ENCODE measurements at regions not wholly inside any gene's neighbourhood (a gene's known extent, or its start where the extent isn't known, plus 50 kb on each side); places are given as distances from the start of the nearest gene placed in this dataset.

DNA sequence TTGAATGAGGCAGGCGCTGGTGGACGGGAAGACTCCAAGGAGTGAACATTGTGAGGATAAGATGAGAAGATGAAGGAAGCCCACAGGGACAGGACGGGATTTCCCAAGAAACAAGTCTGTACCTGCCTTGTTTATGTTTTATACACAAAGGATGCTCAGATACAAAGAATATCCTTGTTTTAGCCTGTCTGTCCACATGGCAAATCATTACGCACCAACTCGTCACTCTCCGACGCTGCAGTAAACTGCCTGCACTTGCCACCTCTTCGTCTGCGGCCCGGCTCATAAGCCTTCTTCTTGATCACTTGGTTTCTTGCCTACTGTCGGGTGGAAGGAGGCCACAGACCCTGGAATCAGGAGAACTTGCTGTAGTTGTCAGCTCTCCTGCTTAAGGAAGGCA lies 85.4 kb downstream of the CD83 start:
- H3K27me3 ChIP-seq (ENCODE audit: control insufficient read depth, insufficient read depth, low read length), result no peaks in the 10 kb centered on the region
- H3K9ac ChIP-seq (ENCODE audit: low read depth, low read length), result no peak overlapping the region
- no peaks in the 10 kb centered on the region for H3K4me1 ChIP-seq (ENCODE audit: control insufficient read depth, insufficient read depth, low read length)
- no peaks in the 10 kb centered on the region for H3K36me3 ChIP-seq (ENCODE audit: control insufficient read depth, insufficient read depth, low read length)
- no peaks in the 10 kb centered on the region for H3K9me3 ChIP-seq (ENCODE audit: control insufficient read depth, insufficient read depth, low read length)
- no peak overlapping the region for H3K4me3 ChIP-seq (ENCODE audit: low read depth, low read length)

DNA sequence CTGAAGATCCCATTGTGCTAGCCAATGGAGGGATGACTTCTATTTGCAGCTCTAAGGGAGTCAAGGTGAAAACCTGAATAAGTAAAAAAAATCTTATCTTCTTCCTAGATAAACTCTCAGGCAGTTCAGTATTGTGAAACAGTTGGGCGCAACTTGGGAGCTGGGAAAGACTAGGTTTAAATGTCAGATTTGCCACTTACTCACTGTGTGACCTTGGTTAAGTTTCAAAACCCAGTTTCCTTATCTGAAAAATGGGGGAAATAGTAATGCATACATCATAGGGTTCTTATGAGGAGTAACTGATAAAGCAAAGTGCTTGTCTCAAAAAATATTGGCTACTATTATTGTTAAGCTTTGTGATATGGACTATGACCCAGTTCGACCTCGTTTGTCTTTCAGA lies 88.8 kb downstream of the CD83 start:
- no peak overlapping the region for H3K4me3 ChIP-seq (ENCODE audit: low read depth, low read length)
- no peak overlapping the region for H3K9ac ChIP-seq (ENCODE audit: low read depth, low read length)
- H3K4me1 ChIP-seq (ENCODE audit: control insufficient read depth, insufficient read depth, low read length), result no peaks in the 10 kb centered on the region
- no peaks in the 10 kb centered on the region for H3K36me3 ChIP-seq (ENCODE audit: control insufficient read depth, insufficient read depth, low read length)
- H3K9me3 ChIP-seq (ENCODE audit: control insufficient read depth, insufficient read depth, low read length), result no peaks in the 10 kb centered on the region
- peaks cover 7% of the 10 kb centered on the region for H3K27me3 ChIP-seq (ENCODE audit: control insufficient read depth, insufficient read depth, low read length)

GRCh38 chr6:14207448-14207847 lies 89.9 kb downstream of the CD83 start:
- H3K36me3 ChIP-seq (ENCODE audit: control insufficient read depth, insufficient read depth, low read length), result no peaks in the 10 kb centered on the region
- H3K4me1 ChIP-seq (ENCODE audit: control insufficient read depth, insufficient read depth, low read length), result peaks cover 8% of the 10 kb centered on the region
- peaks cover 10% of the 10 kb centered on the region for H3K27me3 ChIP-seq (ENCODE audit: control insufficient read depth, insufficient read depth, low read length)
- H3K9me3 ChIP-seq (ENCODE audit: control insufficient read depth, insufficient read depth, low read length), result no peaks in the 10 kb centered on the region
- H3K4me3 ChIP-seq (ENCODE audit: low read depth, low read length), result no peak overlapping the region
- no peak overlapping the region for H3K9ac ChIP-seq (ENCODE audit: low read depth, low read length)

DNA sequence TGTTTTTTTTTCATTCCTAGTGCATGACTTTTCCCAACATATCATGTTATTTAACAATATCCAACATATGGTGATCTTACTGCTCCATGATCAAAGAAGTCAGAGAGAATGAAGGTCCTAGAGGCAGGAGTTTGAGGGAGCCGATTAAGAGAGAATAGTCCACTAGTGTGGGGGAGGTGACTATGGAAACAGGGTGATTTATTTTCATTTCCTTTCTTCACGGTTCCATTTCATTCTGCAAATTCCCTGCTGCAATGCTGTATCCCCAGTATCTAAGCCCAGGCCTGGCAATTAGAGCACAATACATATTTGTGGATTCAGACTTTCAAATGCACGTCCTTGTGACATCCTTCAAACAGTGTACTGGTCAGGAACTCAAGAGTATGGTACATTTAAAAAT lies 91.4 kb downstream of the CD83 start:
- no peaks in the 10 kb centered on the region for H3K36me3 ChIP-seq (ENCODE audit: control insufficient read depth, insufficient read depth, low read length)
- H3K4me1 ChIP-seq (ENCODE audit: control insufficient read depth, insufficient read depth, low read length), result peaks cover 8% of the 10 kb centered on the region
- no peak overlapping the region for H3K4me3 ChIP-seq (ENCODE audit: low read depth, low read length)
- H3K27me3 ChIP-seq (ENCODE audit: control insufficient read depth, insufficient read depth, low read length), result peaks cover 21% of the 10 kb centered on the region
- H3K9ac ChIP-seq (ENCODE audit: low read depth, low read length), result no peak overlapping the region
- peaks cover 5% of the 10 kb centered on the region for H3K9me3 ChIP-seq (ENCODE audit: control insufficient read depth, insufficient read depth, low read length)

DNA sequence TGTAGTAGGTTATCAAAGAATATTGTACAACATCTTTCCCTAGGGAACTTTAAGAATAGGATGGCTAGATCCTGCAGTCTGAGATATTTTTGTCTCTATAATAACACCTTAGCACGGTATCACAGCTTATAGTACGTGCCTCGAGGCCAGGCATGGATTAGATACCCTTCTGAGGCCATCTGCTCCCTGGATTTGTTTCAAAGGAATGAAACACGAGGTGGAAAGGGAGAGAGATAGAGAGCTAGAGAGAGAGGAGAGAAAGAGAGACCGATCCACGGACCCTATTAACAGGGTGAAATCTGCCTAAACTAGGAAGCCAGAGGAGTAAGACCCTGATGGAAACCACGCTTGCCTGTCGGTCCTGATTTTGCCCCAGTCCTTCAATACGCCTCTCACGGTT lies 92.5 kb downstream of the CD83 start:
- peaks cover 21% of the 10 kb centered on the region for H3K27me3 ChIP-seq (ENCODE audit: control insufficient read depth, insufficient read depth, low read length)
- H3K9me3 ChIP-seq (ENCODE audit: control insufficient read depth, insufficient read depth, low read length), result peaks cover 5% of the 10 kb centered on the region
- H3K36me3 ChIP-seq (ENCODE audit: control insufficient read depth, insufficient read depth, low read length), result no peaks in the 10 kb centered on the region
- H3K4me1 ChIP-seq (ENCODE audit: control insufficient read depth, insufficient read depth, low read length), result peaks cover 8% of the 10 kb centered on the region
- no peak overlapping the region for H3K4me3 ChIP-seq (ENCODE audit: low read depth, low read length)
- H3K9ac ChIP-seq (ENCODE audit: low read depth, low read length), result no peak overlapping the region

DNA sequence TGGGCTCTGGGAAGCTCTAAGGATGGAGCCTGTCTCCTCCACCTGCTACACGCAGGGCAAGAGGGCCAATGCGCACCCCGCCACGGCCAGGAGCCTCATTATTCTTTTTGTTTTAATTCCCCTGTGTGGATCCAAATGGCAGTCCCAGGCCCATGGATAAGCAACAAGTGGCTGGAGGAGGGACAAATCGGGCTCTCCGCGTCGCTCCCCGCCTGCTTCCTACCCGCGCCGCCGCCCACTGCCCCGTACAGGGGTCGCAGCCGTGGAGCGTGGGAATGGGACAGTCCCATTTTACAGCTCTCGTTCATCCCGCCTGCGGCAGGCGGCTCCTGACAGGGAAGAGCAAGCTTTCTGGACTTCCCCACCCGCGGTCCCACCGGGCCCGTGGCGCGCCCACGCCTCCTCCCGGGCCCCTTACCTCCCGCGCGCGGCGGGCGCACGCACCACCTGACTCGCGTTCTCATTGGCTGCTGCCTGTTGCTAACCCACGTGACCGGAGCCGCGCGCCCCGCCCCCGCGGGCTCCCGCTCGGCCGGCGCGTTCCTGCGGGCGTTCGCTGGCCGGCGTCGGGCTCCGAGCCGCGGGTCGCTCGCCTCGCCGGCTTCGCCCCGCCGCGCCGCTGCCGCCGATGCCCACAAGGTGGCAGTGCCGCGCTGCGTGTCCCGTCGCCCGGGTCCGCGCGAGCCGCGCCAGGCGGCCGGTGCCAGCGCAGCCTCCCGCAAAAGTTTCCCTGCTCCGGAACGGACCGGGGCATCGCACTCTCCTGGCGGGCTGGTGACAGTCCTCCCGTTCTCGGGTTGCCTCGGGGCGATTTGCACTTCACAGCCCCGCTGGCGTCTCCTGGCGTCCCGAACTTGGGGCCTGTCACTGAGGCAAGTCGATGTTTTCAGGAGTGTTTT lies 93.3 kb downstream of the CD83 start:
- H3K27me3 ChIP-seq (ENCODE audit: control insufficient read depth, insufficient read depth, low read length), result peaks cover 24% of the 10 kb centered on the region
- no peaks in the 10 kb centered on the region for H3K36me3 ChIP-seq (ENCODE audit: control insufficient read depth, insufficient read depth, low read length)
- peaks cover 5% of the 10 kb centered on the region for H3K9me3 ChIP-seq (ENCODE audit: control insufficient read depth, insufficient read depth, low read length)
- H3K4me3 ChIP-seq (ENCODE audit: low read depth, low read length), result peak overlapping the region; percentile 58
- H3K4me1 ChIP-seq (ENCODE audit: control insufficient read depth, insufficient read depth, low read length), result peaks cover 8% of the 10 kb centered on the region
- peak overlapping the region; percentile 61 for H3K9ac ChIP-seq (ENCODE audit: low read depth, low read length)

- Histone ChIP-seq H3K36me3 (ENCODE audit: control insufficient read depth, insufficient read depth, low read length) (no peaks in the 10 kb centered on the region), H3K27me3 (ENCODE audit: control insufficient read depth, insufficient read depth, low read length) (peaks cover 28% of the 10 kb centered on the region), H3K9ac (ENCODE audit: low read depth, low read length) (peak overlapping the region; percentile 32), H3K4me3 (ENCODE audit: low read depth, low read length) (peak overlapping the region; percentile 58), H3K4me1 (ENCODE audit: control insufficient read depth, insufficient read depth, low read length) (peaks cover 8% of the 10 kb centered on the region), H3K9me3 (ENCODE audit: control insufficient read depth, insufficient read depth, low read length) (peaks cover 5% of the 10 kb centered on the region)
These were observed 94.0 kb downstream of the CD83 start for GRCh38 chr6:14211562-14211942.

GRCh38 chr6:14212020-14212419 lies 94.4 kb downstream of the CD83 start:
- Histone ChIP-seq H3K4me1 (ENCODE audit: control insufficient read depth, insufficient read depth, low read length) (peaks cover 8% of the 10 kb centered on the region), H3K36me3 (ENCODE audit: control insufficient read depth, insufficient read depth, low read length) (no peaks in the 10 kb centered on the region), H3K4me3 (ENCODE audit: low read depth, low read length) (peak overlapping the region; percentile 58), H3K9ac (ENCODE audit: low read depth, low read length) (no peak overlapping the region), H3K27me3 (ENCODE audit: control insufficient read depth, insufficient read depth, low read length) (peaks cover 28% of the 10 kb centered on the region), H3K9me3 (ENCODE audit: control insufficient read depth, insufficient read depth, low read length) (peaks cover 5% of the 10 kb centered on the region)

GRCh38 chr6:14212632-14213031 lies 95.1 kb downstream of the CD83 start:
- Histone ChIP-seq H3K9ac (ENCODE audit: low read depth, low read length) (no peak overlapping the region), H3K4me3 (ENCODE audit: low read depth, low read length) (no peak overlapping the region), H3K36me3 (ENCODE audit: control insufficient read depth, insufficient read depth, low read length) (no peaks in the 10 kb centered on the region), H3K4me1 (ENCODE audit: control insufficient read depth, insufficient read depth, low read length) (peaks cover 8% of the 10 kb centered on the region), H3K27me3 (ENCODE audit: control insufficient read depth, insufficient read depth, low read length) (peaks cover 28% of the 10 kb centered on the region), H3K9me3 (ENCODE audit: control insufficient read depth, insufficient read depth, low read length) (peaks cover 5% of the 10 kb centered on the region)

GRCh38 chr6:14216946-14217684 lies 99.5 kb downstream of the CD83 start:
- Histone ChIP-seq H3K4me1 (ENCODE audit: control insufficient read depth, insufficient read depth, low read length) (peaks cover under 1% of the 10 kb centered on the region), H3K9me3 (ENCODE audit: control insufficient read depth, insufficient read depth, low read length) (peaks cover 5% of the 10 kb centered on the region), H3K27me3 (ENCODE audit: control insufficient read depth, insufficient read depth, low read length) (peaks cover 22% of the 10 kb centered on the region)

DNA sequence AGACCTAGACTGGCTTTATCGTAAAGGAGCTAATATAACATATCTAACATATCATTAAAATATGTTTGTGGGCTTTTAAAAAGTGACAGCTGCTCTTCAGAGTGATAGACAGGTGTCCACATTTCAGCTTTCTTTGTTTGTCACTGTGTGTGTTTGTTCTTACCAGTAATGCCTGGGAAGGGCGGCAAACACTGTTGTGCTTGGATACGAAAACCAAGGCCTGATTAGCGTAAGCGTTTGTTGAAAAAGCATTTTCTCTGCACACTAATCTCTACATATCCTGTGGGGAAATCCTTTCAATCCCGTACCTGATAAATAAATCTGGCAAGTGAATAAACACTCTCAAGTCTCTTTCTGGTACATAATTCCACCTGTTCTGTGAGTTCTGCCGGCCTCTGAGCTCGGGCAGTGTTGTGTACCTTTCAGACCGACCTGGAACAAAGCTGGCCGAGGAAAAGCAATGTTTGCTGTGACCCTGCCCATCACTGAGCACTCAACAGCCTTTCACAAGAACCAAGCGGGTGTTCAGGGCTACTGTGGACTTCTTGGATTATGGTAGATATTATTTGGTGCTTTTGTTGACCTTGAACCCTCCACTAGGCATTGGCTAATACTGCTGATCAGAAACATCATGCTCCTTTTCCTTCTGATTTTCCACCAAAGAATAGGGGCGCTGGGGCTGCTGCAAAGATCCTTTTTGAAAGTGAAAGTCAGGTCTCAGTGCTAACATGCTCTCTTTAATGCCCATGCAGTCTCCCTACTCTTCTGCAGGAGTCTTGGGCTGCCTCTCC lies 100.4 kb downstream of the CD83 start:
- Histone ChIP-seq H3K4me1 (ENCODE audit: control insufficient read depth, insufficient read depth, low read length) (no peaks in the 10 kb centered on the region), H3K9ac (ENCODE audit: low read depth, low read length) (no peak overlapping the region), H3K36me3 (ENCODE audit: control insufficient read depth, insufficient read depth, low read length) (no peaks in the 10 kb centered on the region), H3K9me3 (ENCODE audit: control insufficient read depth, insufficient read depth, low read length) (peaks cover 4% of the 10 kb centered on the region), H3K27me3 (ENCODE audit: control insufficient read depth, insufficient read depth, low read length) (peaks cover 14% of the 10 kb centered on the region), H3K4me3 (ENCODE audit: low read depth, low read length) (no peak overlapping the region)

More at GRCh38 chr6:14216946-14217684, 99.5 kb downstream of the CD83 start:
- Histone ChIP-seq H3K36me3 (ENCODE audit: control insufficient read depth, insufficient read depth, low read length) (no peaks in the 10 kb centered on the region), H3K4me3 (ENCODE audit: low read depth, low read length) (no peak overlapping the region), H3K9ac (ENCODE audit: low read depth, low read length) (no peak overlapping the region)
